ENCODE measurements at regions not wholly inside any gene's neighbourhood (a gene's known extent, or its start where the extent isn't known, plus 50 kb on each side); places are given as distances from the start of the nearest gene placed in this dataset.

DNA sequence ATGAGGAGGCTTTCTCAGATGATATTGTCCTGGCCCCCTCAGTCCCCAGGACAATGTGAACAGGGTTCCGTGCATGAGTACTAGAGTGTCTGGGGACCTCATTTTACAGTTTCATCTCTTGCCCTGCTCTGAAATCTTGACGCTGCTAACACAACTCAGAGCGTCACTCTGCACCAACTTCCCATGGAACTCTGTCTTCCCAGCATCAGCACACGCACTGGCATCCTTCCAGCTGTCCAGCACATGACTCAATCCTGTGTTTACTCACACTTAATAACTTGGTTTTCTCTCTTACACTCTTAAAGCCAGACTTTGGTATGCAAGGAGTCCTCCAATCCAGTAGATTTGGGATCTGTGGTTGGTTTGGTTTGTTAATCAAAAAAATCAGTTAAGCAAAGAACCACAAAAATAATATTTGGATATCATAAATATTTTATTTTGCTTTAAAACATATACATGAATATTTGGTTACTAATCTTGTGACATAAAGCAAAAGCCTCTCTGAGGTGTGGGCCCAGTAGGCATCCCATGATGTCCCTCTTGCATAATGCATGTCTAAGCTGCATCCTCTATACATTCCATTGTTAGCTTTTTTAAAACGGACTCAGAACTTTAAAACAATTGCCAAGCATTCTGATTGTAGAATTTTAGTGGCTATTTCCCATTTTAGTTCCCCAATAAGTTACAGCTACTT lies 131.0 kb downstream of the CXCL12 start:
- TF ChIP-seq TCF12 (IDR thresholded peaks at IDR 0.05; ENCODE audit: low read depth, low read length) (no peak), SP1 (IDR thresholded peaks at IDR 0.05; ENCODE audit: low read depth, low read length) (no peak), NRF1 (IDR thresholded peaks at IDR 0.05; ENCODE audit: low read depth, low read length) (no peak), SUZ12 (IDR thresholded peaks at IDR 0.05; ENCODE audit: low read length) (no peak), CBX8 (IDR thresholded peaks at IDR 0.05; ENCODE audit: borderline replicate concordance, low read depth, low read length) (no peak), POLR2AphosphoS5 (IDR thresholded peaks at IDR 0.05; ENCODE audit: low read depth, low read length) (no peak), HDAC6 (IDR thresholded peaks at IDR 0.05; ENCODE audit: low read depth, low read length) (no peak), RAD21 (IDR thresholded peaks at IDR 0.05 in 1 of 2, conservative IDR thresholded peaks at IDR 0.05 in 1 of 2; ENCODE audit: low read depth in 2 of 2, low read length in 2 of 2) (no peak), TAF1 (IDR thresholded peaks at IDR 0.05; ENCODE audit: low read depth, low read length) (no peak)
- TF ChIP-seq, protein P1, sequence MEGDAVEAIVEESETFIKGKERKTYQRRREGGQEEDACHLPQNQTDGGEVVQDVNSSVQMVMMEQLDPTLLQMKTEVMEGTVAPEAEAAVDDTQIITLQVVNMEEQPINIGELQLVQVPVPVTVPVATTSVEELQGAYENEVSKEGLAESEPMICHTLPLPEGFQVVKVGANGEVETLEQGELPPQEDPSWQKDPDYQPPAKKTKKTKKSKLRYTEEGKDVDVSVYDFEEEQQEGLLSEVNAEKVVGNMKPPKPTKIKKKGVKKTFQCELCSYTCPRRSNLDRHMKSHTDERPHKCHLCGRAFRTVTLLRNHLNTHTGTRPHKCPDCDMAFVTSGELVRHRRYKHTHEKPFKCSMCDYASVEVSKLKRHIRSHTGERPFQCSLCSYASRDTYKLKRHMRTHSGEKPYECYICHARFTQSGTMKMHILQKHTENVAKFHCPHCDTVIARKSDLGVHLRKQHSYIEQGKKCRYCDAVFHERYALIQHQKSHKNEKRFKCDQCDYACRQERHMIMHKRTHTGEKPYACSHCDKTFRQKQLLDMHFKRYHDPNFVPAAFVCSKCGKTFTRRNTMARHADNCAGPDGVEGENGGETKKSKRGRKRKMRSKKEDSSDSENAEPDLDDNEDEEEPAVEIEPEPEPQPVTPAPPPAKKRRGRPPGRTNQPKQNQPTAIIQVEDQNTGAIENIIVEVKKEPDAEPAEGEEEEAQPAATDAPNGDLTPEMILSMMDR (IDR thresholded peaks at IDR 0.05; ENCODE audit: control extremely low read depth in 1 of 3, insufficient read depth in 1 of 3, low read depth in 1 of 3, low read length in 3 of 3), result no peak
- TF ChIP-seq, protein P2, sequence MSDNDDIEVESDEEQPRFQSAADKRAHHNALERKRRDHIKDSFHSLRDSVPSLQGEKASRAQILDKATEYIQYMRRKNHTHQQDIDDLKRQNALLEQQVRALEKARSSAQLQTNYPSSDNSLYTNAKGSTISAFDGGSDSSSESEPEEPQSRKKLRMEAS (IDR thresholded peaks at IDR 0.05), result no peak

Data from H1 (cell line).